ENCODE measurements at regions not wholly inside any gene's neighbourhood (a gene's known extent, or its start where the extent isn't known, plus 50 kb on each side); places are given as distances from the start of the nearest gene placed in this dataset.
"Not testable (repeated sequence)": the region's sequence is repeated elsewhere in the genome, so short reads cannot be mapped to it uniquely, and the experiment has no call there.

DNA sequence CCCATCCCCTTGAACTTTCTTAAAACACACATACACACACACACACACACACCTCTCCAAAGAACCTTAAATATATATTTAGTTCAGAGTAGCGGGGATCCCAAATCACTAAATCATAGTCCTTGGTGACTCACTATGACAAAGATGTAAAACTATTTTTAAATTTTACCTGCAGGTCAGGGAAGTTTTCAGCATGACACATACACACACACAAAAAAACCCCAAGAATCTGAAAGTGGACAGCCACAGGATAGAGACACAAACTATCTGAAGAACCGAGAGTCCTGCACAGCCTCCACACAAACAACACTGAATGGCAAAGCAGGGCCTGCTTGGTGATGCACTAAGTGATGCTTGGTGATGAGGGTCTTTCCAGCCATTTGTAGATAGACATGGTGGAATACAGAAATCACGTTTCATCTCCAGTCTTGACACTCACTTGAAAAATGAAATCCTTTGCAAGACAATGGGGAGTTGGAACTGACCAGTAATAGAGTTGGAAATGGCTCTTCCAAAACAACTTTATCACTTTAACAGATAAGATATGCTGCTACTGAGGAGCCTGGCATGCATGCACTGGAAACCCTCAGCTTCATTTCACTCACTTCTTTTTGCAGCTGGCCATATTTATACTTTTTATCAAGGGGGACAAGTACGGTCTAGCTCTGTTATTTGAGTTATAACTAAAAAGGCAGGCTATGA lies 307.3 kb downstream of the RAPGEF2 start:
- H3K9ac ChIP-seq (ENCODE audit: low read length), result no peak overlapping the region

GRCh38 chr4:159410891-159411290 lies 308.0 kb downstream of the RAPGEF2 start:
- H3K9me3 ChIP-seq (ENCODE audit: control insufficient read depth, low read depth, low read length), result no peaks in the 10 kb centered on the region
- no peaks in the 10 kb centered on the region for H3K4me1 ChIP-seq (ENCODE audit: control insufficient read depth, low read depth, low read length)
- H3K27me3 ChIP-seq (ENCODE audit: control insufficient read depth, insufficient read depth, low read length), result no peaks in the 10 kb centered on the region
- no peak overlapping the region for H3K9ac ChIP-seq (ENCODE audit: low read length)
- H3K36me3 ChIP-seq (ENCODE audit: control insufficient read depth, low read depth, low read length), result no peaks in the 10 kb centered on the region
- no peak overlapping the region for H3K4me3 ChIP-seq (ENCODE audit: low read length)
- H3K27ac ChIP-seq (ENCODE audit: low read length), result no peak overlapping the region

More for the DNA sequence above, 307.3 kb downstream of the RAPGEF2 start:
- H3K4me1 ChIP-seq (ENCODE audit: control insufficient read depth, low read depth, low read length), result no peaks in the 10 kb centered on the region
- H3K27ac ChIP-seq (ENCODE audit: low read length), result no peak overlapping the region
- H3K27me3 ChIP-seq (ENCODE audit: control insufficient read depth, insufficient read depth, low read length), result no peaks in the 10 kb centered on the region
- H3K36me3 ChIP-seq (ENCODE audit: control insufficient read depth, low read depth, low read length), result no peaks in the 10 kb centered on the region
- no peak overlapping the region for H3K4me3 ChIP-seq (ENCODE audit: low read length)
- no peaks in the 10 kb centered on the region for H3K9me3 ChIP-seq (ENCODE audit: control insufficient read depth, low read depth, low read length)

GRCh38 chr4:159413306-159413943 lies 310.5 kb downstream of the RAPGEF2 start:
- no peak overlapping the region for H3K4me3 ChIP-seq (ENCODE audit: low read length)
- no peaks in the 10 kb centered on the region for H3K4me1 ChIP-seq (ENCODE audit: control insufficient read depth, low read depth, low read length)
- H3K27me3 ChIP-seq (ENCODE audit: control insufficient read depth, insufficient read depth, low read length), result no peaks in the 10 kb centered on the region
- no peak overlapping the region for H3K9ac ChIP-seq (ENCODE audit: low read length)
- H3K9me3 ChIP-seq (ENCODE audit: control insufficient read depth, low read depth, low read length), result peaks cover 1% of the 10 kb centered on the region
- no peaks in the 10 kb centered on the region for H3K36me3 ChIP-seq (ENCODE audit: control insufficient read depth, low read depth, low read length)
- no peak overlapping the region for H3K27ac ChIP-seq (ENCODE audit: low read length)

DNA sequence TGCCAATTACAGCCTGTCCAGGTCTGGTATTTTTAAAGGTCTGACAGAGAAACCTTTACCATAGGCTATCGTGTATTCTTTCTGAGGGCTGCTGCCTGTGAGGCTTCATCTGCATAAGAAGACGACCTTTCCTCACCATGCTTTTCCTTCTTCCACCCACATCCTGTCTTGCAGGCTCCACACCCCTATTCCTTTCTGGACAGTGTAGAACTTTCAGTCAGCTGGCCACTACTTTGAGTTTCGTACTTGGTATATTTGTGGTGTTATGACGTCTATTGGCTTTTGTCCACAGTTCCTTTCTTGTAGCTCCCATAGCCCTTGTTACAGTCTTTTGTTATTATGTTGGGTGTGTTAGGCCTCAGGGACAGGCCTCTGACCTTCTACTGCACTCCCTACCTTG lies 311.4 kb downstream of the RAPGEF2 start:
- Histone ChIP-seq H3K4me1 (ENCODE audit: control insufficient read depth, low read depth, low read length) (no peaks in the 10 kb centered on the region), H3K27me3 (ENCODE audit: control insufficient read depth, insufficient read depth, low read length) (no peaks in the 10 kb centered on the region)

GRCh38 chr4:159416073-159416472 lies 313.2 kb downstream of the RAPGEF2 start:
- Histone ChIP-seq H3K4me1 (ENCODE audit: control insufficient read depth, low read depth, low read length) (no peaks in the 10 kb centered on the region), H3K4me3 (ENCODE audit: low read length) (no peak overlapping the region), H3K36me3 (ENCODE audit: control insufficient read depth, low read depth, low read length) (no peaks in the 10 kb centered on the region), H3K9me3 (ENCODE audit: control insufficient read depth, low read depth, low read length) (peaks cover 3% of the 10 kb centered on the region), H3K27ac (ENCODE audit: low read length) (no peak overlapping the region), H3K9ac (ENCODE audit: low read length) (no peak overlapping the region), H3K27me3 (ENCODE audit: control insufficient read depth, insufficient read depth, low read length) (no peaks in the 10 kb centered on the region)

More for the DNA sequence above, 311.4 kb downstream of the RAPGEF2 start:
- Histone ChIP-seq H3K36me3 (ENCODE audit: control insufficient read depth, low read depth, low read length) (no peaks in the 10 kb centered on the region), H3K4me3 (ENCODE audit: low read length) (no peak overlapping the region), H3K9ac (ENCODE audit: low read length) (no peak overlapping the region), H3K9me3 (ENCODE audit: control insufficient read depth, low read depth, low read length) (peaks cover 3% of the 10 kb centered on the region), H3K27ac (ENCODE audit: low read length) (no peak overlapping the region)

DNA sequence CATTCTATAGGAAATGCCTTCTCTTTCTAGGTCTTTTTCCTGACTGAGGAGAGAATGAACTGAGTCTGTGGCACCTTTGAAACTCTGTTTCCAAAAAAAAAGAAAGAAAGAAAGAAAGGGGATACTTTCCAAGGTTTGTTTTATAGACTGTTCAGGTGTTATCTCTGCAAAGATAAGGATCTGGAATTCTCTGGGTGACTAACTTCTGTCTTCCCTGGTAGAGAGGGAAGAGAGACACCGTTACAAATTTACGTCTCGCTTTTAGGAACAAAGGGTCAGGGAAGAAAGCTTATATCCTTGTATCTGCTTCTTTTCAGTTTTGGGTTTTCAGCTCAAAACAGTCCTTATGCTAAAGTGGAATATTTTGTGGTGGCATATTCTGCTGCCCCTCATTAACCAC lies 314.1 kb downstream of the RAPGEF2 start:
- no peak overlapping the region for H3K27ac ChIP-seq (ENCODE audit: low read length)

DNA sequence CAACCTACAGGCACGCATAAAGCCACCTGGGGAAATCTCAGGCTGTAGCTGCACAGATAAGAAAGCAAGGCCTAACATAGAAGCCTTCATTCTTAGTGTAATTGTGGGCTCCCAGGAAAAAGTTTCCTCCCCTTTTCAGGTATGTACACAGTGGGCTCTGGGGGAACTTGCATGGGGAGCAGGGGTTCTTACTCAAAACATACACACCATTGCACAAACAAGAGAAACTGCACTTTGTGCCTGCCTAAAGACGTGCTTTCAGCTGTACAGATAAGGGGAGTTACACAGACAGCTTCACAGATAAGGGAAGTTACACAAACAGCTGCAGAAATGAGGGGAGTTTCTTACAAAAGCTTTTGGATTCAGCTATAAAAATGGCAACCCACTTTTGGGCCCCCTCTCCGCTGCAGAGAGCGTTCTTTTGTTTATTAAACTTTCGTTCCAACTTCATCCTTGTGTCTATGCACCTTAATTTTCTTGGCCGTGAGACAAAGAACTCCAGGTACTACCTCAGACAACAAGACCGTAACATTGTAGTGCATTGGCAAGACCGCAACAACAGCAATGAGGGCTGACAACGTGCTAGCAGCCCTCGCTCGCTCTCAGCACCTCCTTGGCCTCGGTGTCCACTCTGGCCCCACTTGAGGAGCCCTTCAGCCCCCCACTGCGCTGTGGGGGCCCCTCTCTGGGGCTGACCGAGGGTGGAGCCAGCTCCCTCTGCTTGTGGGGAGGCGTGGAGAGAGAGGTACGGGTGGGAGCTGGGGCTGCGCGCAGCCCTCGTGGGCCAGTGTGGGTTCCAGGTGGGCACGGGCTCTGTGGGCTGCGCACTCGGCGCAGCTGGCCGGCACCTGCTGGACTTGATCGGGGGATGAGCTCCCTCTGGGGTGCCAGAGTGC lies 317.5 kb downstream of the RAPGEF2 start:
- H3K27ac ChIP-seq (ENCODE audit: low read length), result no peak overlapping the region
- H3K27me3 ChIP-seq (ENCODE audit: control insufficient read depth, insufficient read depth, low read length), result no peaks in the 10 kb centered on the region
- H3K36me3 ChIP-seq (ENCODE audit: control insufficient read depth, low read depth, low read length), result no peaks in the 10 kb centered on the region
- no peaks in the 10 kb centered on the region for H3K4me1 ChIP-seq (ENCODE audit: control insufficient read depth, low read depth, low read length)
- H3K4me3 ChIP-seq (ENCODE audit: low read length), result no peak overlapping the region
- no peak overlapping the region for H3K9ac ChIP-seq (ENCODE audit: low read length)
- H3K9me3 ChIP-seq (ENCODE audit: control insufficient read depth, low read depth, low read length), result peaks cover 3% of the 10 kb centered on the region

More for the DNA sequence above, 314.1 kb downstream of the RAPGEF2 start:
- Histone ChIP-seq H3K4me3 (ENCODE audit: low read length) (no peak overlapping the region), H3K27me3 (ENCODE audit: control insufficient read depth, insufficient read depth, low read length) (no peaks in the 10 kb centered on the region), H3K9ac (ENCODE audit: low read length) (no peak overlapping the region), H3K9me3 (ENCODE audit: control insufficient read depth, low read depth, low read length) (peaks cover 3% of the 10 kb centered on the region), H3K4me1 (ENCODE audit: control insufficient read depth, low read depth, low read length) (no peaks in the 10 kb centered on the region), H3K36me3 (ENCODE audit: control insufficient read depth, low read depth, low read length) (no peaks in the 10 kb centered on the region)

- not testable (repeated sequence) for H3K9me3 ChIP-seq (ENCODE audit: control insufficient read depth, low read depth, low read length); H3K4me3 ChIP-seq (ENCODE audit: low read length); H3K9ac ChIP-seq (ENCODE audit: low read length); H3K27ac ChIP-seq (ENCODE audit: low read length); H3K4me1 ChIP-seq (ENCODE audit: control insufficient read depth, low read depth, low read length); H3K27me3 ChIP-seq (ENCODE audit: control insufficient read depth, insufficient read depth, low read length); H3K36me3 ChIP-seq (ENCODE audit: control insufficient read depth, low read depth, low read length)
Measured at GRCh38 chr4:159421058-159421419, 318.2 kb downstream of the RAPGEF2 start.

DNA sequence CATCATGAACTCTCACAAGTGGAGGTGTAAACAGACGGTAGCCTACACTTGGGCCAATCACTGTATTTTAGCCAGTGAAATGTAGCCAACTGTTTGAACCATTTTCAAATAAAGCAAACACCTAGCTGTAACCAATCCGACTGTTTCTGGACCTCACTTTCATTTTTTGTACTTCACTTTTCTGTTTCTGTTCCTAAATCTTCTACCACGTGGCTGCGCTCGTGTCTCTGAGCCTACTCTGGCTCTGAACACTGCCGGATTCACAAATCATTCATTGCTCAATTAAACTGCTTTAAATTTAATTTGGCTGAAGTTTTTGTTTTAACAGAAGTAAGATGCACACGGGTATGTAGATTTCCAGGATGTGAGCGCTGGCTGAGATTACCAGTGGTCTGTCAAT lies 319.1 kb downstream of the RAPGEF2 start:
- Histone ChIP-seq H3K27ac (ENCODE audit: low read length) (no peak overlapping the region), H3K9ac (ENCODE audit: low read length) (no peak overlapping the region)

GRCh38 chr4:159422626-159423025 lies 319.7 kb downstream of the RAPGEF2 start:
- Histone ChIP-seq H3K4me1 (ENCODE audit: control insufficient read depth, low read depth, low read length) (peaks cover 6% of the 10 kb centered on the region), H3K4me3 (ENCODE audit: low read length) (no peak overlapping the region), H3K9ac (ENCODE audit: low read length) (no peak overlapping the region), H3K36me3 (ENCODE audit: control insufficient read depth, low read depth, low read length) (no peaks in the 10 kb centered on the region), H3K27me3 (ENCODE audit: control insufficient read depth, insufficient read depth, low read length) (no peaks in the 10 kb centered on the region), H3K27ac (ENCODE audit: low read length) (no peak overlapping the region), H3K9me3 (ENCODE audit: control insufficient read depth, low read depth, low read length) (peaks cover 3% of the 10 kb centered on the region)

More for the DNA sequence above, 319.1 kb downstream of the RAPGEF2 start:
- Histone ChIP-seq H3K27me3 (ENCODE audit: control insufficient read depth, insufficient read depth, low read length) (no peaks in the 10 kb centered on the region), H3K9me3 (ENCODE audit: control insufficient read depth, low read depth, low read length) (peaks cover 3% of the 10 kb centered on the region), H3K4me1 (ENCODE audit: control insufficient read depth, low read depth, low read length) (peaks cover 6% of the 10 kb centered on the region), H3K36me3 (ENCODE audit: control insufficient read depth, low read depth, low read length) (no peaks in the 10 kb centered on the region), H3K4me3 (ENCODE audit: low read length) (no peak overlapping the region)

GRCh38 chr4:159425737-159426305 lies 322.9 kb downstream of the RAPGEF2 start:
- no peaks in the 10 kb centered on the region for H3K9me3 ChIP-seq (ENCODE audit: control insufficient read depth, low read depth, low read length)
- H3K27ac ChIP-seq (ENCODE audit: low read length), result no peak overlapping the region
- no peak overlapping the region for H3K4me3 ChIP-seq (ENCODE audit: low read length)

More at GRCh38 chr4:159425737-159426305, 322.9 kb downstream of the RAPGEF2 start:
- Histone ChIP-seq H3K9ac (ENCODE audit: low read length) (no peak overlapping the region), H3K36me3 (ENCODE audit: control insufficient read depth, low read depth, low read length) (no peaks in the 10 kb centered on the region), H3K4me1 (ENCODE audit: control insufficient read depth, low read depth, low read length) (peaks cover 6% of the 10 kb centered on the region), H3K27me3 (ENCODE audit: control insufficient read depth, insufficient read depth, low read length) (no peaks in the 10 kb centered on the region)

All from iPS-18a (cell line).